HG03469 (cell line): ENCODE measurements at regions not wholly inside any gene's neighbourhood (a gene's known extent, or its start where the extent isn't known, plus 50 kb on each side); places are given as distances from the start of the nearest gene placed in this dataset.
"Not testable (repeated sequence)": the region's sequence is repeated elsewhere in the genome, so short reads cannot be mapped to it uniquely, and the experiment has no call there.

Experiments
- ATAC-seq: cut with Tn5 transposase; IDR thresholded peaks from one replicate; pipeline ENCODE4 v1.9.1; 2021; ENCODE audit warnings: mild to moderate bottlenecking, moderate library complexity, moderate number of reproducible peaks; ENCODE audit not compliant: unreplicated experiment

- ATAC-seq: no peak
These were observed 894.3 kb downstream of the DIPK2A start for GRCh38 chr3:144865948-144866347.

DNA sequence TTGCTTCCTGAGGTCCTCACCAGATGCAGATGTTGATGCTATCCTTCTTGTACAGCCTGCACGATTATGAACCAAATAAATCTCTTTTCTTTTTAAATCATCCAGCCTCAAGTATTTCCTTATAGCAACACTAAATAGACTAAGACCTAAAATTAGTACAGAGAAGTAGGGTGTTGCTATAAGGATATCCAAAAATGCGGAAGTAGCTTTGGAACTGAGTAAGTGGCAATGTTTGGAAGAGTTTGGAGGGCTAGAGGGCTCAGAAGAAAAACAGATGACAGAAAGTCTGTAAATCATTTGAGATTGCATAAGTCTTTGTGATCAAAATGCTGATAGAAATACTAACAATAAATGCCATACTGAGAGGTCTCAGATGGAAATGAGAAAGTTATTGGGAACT lies 894.9 kb downstream of the DIPK2A start:
- no peak for ATAC-seq

DNA sequence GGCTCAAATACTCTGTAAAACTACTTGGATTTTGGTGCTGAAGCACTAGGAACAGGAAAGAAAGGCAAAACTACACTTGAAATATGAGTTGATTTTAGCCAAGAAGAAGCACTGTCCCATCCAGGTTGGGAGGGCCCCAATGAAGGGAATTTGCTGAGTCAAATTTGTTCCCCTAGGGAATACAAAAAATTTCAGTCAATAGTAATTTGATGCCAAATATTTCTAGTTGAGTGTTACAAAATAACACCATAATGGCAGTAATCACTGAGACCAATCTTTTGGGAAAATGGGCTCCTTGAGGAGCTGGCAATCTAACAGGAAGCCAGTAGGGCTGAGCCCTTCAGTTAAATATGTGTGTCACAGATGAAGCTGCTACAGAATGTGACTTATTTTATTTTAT lies 896.9 kb downstream of the DIPK2A start:
- ATAC-seq: no peak

DNA sequence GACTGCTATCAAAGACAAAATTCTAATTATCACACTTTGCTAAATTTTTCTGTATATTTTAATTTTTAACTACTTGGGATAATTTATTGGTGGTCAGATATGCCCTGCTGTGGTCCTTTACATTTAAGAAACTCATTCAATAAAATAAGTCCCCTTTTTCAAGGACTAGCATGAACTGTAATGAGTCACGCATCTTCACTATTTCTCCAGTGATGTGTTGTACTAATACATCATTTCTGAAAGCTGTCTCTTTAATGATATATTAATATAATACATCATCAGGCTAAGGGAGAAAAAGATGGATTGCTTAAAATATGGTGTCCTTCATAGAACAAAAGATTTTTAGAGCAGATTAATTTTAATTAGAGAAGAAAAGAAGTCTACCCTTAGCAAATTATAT lies 901.4 kb downstream of the DIPK2A start:
- ATAC-seq: no peak

DNA sequence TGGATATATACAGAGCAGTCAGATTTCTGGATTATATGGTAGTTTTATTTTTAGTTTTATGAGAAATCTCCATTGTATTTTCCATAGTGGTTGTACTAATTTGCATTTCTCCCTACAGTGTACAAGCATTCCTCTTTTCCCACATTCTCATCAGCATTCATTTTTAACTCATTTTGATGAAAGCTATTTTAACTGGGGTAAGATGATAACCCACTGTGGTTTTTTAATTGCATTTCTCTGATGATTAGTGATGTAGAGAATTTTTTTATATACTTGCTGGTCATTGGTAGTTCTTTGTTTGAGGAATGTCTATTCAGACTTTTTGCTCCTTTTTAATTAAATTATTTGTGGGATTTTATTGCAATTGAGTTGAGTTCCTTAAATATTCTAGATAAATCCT lies 903.6 kb downstream of the DIPK2A start:
- ATAC-seq: no peak

DNA sequence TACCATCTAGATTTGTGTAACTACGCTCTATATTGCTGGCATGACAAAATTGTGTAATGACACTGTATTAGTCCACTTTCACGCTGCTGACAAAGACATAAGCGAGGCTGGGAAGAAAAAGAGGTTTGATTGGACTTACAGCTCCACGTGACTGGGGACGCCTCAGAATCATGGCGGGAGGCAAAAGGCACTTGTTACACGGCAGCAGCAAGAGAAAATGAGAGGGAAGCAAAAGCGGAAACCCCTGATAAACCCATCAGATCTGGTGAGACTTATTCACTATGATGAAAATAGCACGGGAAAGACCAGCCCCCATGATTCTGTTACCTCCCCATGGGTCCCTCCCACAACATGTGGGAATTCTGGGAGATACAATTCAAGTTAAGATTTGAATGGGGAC lies 905.7 kb downstream of the DIPK2A start:
- no peak for ATAC-seq

DNA sequence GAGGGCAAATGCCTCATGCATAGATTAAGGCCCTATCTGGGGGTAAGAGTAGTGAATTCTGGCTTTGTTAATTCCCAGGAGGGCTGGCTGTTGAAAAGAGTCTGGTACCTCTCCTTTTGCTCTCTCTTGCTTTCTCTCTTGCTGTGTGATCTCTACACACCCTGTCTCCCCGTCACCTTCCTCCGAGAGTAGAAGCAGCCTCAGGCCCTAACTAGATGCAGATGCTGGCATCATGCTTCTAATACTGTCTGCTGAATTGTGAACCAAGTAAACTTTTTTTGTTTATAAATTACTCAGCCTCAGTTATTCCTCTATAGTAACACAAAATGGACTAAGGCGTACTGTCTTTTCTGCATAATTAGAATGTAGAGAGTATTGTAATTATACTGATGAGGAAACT lies 908.1 kb downstream of the DIPK2A start:
- no peak for ATAC-seq

DNA sequence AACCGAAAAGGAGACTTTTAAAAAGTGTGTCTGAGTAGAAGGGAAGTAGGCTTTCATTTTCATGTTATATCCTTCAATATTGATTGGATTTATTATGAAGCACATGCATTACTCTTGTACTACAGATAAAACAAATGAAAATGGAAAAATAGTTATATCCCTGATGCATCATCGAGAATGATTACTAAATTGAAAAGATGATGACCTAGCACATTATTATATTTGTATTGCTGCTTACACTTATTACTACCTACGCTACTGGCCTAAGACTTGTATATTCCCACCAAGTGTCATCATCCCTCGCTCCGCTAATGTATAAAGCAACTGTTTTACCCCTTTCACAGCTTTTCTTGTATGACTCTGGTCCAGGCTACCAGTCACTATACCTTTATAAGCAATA lies 922.4 kb downstream of the DIPK2A start:
- ATAC-seq: no peak

GRCh38 chr3:144894576-144894975 lies 923.0 kb downstream of the DIPK2A start:
- ATAC-seq: no peak

- ATAC-seq: no peak
These were observed 928.7 kb downstream of the DIPK2A start for GRCh38 chr3:144900366-144900765.

DNA sequence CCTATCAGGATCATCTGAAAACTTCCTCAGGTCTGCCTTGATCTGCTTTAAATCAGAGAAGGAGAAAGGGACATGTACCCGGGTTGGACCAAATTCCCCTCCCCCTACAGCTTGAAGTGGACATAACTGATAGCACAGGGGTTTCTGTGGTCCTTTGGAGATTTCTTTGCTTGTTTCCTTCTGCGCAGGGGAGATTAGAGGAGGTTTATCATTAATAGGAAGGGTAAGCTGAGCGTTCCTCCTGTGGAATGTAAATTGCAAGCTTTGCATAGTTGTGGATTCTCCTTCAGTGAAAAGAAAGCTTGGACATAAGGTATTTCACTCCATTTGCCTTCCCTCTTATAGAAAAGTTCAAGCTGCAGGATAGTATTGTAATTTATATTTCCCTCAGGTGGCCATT lies 936.0 kb downstream of the DIPK2A start:
- ATAC-seq: not testable (repeated sequence)

DNA sequence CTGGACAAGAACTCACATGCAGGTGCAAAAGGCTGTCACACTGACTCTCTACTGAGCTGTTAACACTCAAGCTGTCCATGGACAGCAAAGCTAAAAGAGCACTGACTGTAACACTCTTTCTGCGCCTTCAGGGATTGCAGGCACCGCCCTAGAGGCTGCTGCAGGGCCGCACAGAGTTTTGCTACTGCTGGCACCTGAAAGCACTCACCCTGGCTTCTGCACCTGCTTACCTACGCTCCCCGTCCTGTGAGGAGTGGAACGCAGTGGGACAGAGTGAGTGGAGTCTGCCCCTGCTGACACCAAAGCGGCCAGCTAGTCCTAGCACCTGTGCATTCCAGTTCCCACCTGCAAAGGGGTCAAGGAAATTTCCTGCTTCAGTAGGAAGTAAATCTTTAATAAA lies 941.3 kb downstream of the DIPK2A start:
- ATAC-seq: no peak

- no peak for ATAC-seq
These were observed 943.6 kb downstream of the DIPK2A start for GRCh38 chr3:144915202-144915601.

DNA sequence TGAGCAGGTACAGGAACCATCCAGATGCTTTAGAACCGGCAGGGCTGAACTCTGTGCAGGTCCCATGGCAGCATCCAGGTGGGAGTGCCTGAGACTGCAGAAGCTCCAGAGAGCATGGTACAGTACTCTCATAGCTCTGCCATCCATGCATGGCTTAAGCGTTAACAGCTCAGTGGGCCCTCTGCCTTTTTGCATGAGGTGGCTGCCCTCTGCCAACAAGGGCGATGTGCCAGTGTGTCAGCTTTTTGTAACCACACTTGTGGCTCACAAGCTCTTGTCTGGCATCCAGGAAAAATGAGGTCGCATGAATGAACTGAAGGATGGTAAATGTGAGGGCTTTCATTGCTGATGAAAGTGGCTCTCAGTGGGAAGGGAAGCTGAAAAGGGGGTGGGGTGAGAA lies 950.1 kb downstream of the DIPK2A start:
- no peak for ATAC-seq

DNA sequence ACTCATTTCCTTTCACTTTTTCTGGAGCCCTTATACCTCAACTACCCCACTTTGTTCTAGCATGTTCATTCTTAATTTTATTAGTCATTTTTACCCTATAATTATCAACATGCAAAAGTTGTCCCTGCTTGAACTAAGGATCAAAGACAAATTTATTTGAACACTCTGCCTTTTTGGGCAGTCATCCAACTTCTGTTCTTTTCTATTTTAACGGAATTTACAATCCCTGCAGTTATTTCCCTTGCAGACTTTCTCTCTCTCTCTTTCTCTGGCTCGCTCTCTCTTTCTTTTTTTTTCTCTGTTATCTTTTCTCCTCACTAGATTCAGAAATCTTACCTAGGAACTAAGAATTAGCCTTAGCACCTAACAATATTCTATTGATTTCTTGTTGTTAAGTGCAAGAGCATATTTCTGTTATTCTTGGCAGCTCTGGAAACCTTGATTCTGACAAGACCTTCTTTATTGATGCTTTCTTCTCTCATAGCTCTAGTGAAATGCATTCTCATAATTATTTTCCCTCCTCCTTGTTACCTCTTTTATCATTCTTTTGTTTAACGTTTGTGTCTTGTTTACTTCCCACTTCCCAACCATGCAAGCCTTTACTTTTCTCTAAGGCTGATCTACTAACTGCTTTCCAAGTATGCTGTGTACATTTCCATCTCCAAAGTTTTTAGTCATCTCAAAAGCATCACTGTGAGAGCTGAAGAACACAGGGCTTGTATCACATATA lies 951.6 kb downstream of the DIPK2A start:
- ATAC-seq: no peak

- ATAC-seq: no peak
These were observed 958.8 kb downstream of the DIPK2A start for GRCh38 chr3:144930431-144930830.

- no peak for ATAC-seq
These were observed 960.0 kb downstream of the DIPK2A start for GRCh38 chr3:144931590-144931989.

DNA sequence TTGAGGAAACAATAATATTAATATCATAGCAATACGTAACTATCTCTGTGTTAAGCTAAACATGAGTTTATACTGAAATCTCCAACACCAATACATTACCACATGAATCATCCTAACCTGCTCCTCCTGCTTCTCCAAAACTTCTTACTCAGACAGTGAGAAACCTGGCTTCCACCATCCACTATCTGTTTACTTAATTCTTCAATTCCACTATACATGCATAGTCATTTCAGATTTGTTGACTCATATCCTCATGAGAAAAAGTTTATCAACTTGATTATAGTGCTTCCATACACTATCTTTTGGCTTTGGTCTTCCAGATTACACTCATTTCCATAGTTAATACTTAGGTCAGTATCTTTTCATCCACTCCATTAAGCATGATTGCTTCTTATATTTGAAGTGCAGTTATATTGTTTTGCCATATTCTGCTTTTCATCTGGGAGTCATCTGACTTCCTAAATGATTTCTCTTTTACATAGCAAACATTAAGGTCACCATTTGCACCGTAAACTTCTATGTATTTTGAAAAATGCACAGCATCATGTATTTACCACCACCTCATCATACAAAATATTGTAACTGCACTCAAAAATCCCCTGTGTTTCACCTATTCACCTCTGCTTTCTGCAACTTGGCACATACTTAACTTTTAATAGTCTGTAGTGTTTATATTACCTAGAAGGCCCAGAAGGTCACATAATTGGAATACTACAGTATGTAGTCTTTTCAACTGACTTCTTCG lies 970.6 kb downstream of the DIPK2A start:
- ATAC-seq: no peak

DNA sequence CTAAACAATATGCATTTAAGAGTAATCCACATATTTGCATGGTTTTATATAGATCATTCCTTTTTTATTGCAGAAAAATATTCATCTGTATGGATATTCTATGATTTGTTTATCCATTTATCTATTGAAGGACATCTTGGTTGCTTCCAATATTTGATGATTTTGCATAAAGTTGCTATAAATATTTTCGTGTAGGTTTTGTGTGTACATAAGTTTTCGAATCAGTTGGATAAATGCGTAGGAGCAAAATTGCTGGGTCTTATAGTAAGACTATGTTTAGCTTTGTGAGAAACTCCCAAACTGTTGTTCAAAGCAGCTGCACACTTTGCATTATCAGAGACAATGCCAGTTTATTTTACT lies 971.2 kb downstream of the DIPK2A start:
- ATAC-seq: no peak

DNA sequence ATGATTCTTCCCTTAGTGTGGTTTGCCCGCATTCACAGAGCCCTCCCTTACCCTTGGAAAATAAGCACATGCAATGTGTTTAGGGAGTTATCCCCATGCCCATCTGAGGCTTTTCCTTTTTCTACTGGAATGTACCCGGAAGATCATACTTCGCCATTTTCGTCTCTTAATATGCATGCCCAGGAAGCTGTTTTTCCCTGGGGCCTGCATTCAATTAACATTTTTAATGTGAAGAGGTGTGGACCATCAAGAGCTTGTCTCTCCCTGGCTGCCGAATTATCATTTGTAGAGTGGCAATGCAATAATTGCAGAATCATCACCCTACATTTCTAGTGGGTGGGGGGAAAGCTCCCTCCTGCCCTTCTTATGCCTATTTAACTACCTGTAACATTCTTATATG lies 976.3 kb downstream of the DIPK2A start:
- ATAC-seq: no peak

DNA sequence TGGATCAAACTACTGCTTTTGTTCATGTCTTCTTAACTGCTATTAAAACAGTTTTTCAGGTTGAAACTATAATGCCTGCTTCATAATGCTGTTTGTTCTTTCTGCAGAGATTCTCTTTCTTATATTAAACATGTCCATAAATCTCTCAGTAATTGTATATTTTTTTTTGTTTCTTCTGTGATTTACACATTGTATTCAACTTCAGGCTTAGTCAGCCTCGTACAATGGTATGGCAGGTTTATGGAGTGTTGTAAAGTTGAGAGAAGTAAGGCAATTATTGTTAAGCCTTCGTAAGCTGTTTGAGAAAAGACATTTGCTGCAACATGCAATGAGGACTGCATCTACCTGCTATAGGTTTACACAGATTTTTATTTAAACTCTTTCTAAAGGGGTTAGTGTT lies 977.1 kb downstream of the DIPK2A start:
- ATAC-seq: no peak

DNA sequence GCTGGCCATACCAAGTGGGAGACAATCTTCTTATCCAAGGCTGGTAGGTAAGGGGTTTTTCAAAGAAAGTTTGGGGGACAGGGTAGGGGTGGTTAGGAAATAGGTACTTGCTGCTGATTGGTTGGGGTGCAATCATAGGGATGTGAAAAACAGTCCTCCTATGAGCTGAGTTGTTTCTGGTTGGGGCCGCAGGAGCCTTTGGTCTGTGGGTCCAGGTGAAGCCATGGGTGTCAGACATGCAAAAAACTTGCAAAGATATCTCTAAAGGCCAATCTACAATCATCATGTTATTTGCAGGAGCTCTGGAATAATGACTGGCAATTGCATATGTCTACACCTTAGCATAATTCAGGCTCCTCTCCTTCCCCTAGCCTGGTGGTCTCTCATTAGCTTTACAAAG lies 982.3 kb downstream of the DIPK2A start:
- ATAC-seq: no peak
